HG03039 (cell line): ENCODE measurements at regions not wholly inside any gene's neighbourhood (a gene's known extent, or its start where the extent isn't known, plus 50 kb on each side); places are given as distances from the start of the nearest gene placed in this dataset.

Experiments used
- ATAC-seq: cut with Tn5 transposase; IDR thresholded peaks from one replicate; pipeline ENCODE4 v1.9.1; 2021; ENCODE audit warnings: mild to moderate bottlenecking, moderate library complexity; ENCODE audit not compliant: unreplicated experiment

- ATAC-seq, result no peak
Observed at GRCh38 chr16:62676306-62676705, 640.1 kb upstream of the CDH8 start.

- ATAC-seq, result no peak
Observed at GRCh38 chr16:62665269-62665668, 629.0 kb upstream of the CDH8 start.

- no peak for ATAC-seq
Observed at GRCh38 chr16:62664566-62664965, 628.3 kb upstream of the CDH8 start.

- ATAC-seq, result no peak
Observed at GRCh38 chr16:62661435-62661834, 625.2 kb upstream of the CDH8 start.

GRCh38 chr16:62657116-62657515 lies 620.9 kb upstream of the CDH8 start:
- ATAC-seq, result no peak

- no peak for ATAC-seq
Observed at GRCh38 chr16:62652441-62653120, 616.3 kb upstream of the CDH8 start.

- no peak for ATAC-seq
Observed at GRCh38 chr16:62648256-62648655, 612.0 kb upstream of the CDH8 start.

- ATAC-seq, result no peak
Observed at GRCh38 chr16:62644030-62644812, 608.0 kb upstream of the CDH8 start.

GRCh38 chr16:62642677-62643076 lies 606.4 kb upstream of the CDH8 start:
- ATAC-seq, result no peak

- no peak for ATAC-seq
Observed at GRCh38 chr16:62639890-62640289, 603.7 kb upstream of the CDH8 start.

- peak; percentile 84 for ATAC-seq
Observed at GRCh38 chr16:62638964-62639870, 603.0 kb upstream of the CDH8 start.

- no peak for ATAC-seq
Observed at GRCh38 chr16:62638324-62638911, 602.2 kb upstream of the CDH8 start.

- no peak for ATAC-seq
Observed at GRCh38 chr16:62625326-62625725, 589.1 kb upstream of the CDH8 start.

- no peak for ATAC-seq
Observed at GRCh38 chr16:62620275-62620674, 584.0 kb upstream of the CDH8 start.

- ATAC-seq, result no peak
Observed at GRCh38 chr16:62615526-62615925, 579.3 kb upstream of the CDH8 start.

- ATAC-seq, result no peak
Observed at GRCh38 chr16:62610291-62610690, 574.1 kb upstream of the CDH8 start.

GRCh38 chr16:62602790-62603189 lies 566.6 kb upstream of the CDH8 start:
- no peak for ATAC-seq

GRCh38 chr16:62597875-62598274 lies 561.6 kb upstream of the CDH8 start:
- ATAC-seq, result no peak

- ATAC-seq, result no peak
Observed at GRCh38 chr16:62596584-62596983, 560.3 kb upstream of the CDH8 start.

GRCh38 chr16:62596125-62596524 lies 559.9 kb upstream of the CDH8 start:
- ATAC-seq, result no peak
